Testis (tissue), 2 donors: ENCODE measurements at regions not wholly inside any gene's neighbourhood (a gene's known extent, or its start where the extent isn't known, plus 50 kb on each side); places are given as distances from the start of the nearest gene placed in this dataset.

Experiments
- DNase-seq: peaks from one replicate; pipeline ENCODE4 v3.0.0-alpha.2; 2019
- H3K27ac ChIP-seq, 2 donors: fragments of 200-600 bp; sonication (generic); one replicate each; pipeline ENCODE4 v1.5.1; 2019
- H3K27me3 ChIP-seq: fragments of 200-600 bp; sonication (generic); one replicate; pipeline ENCODE4 v1.5.1; 2019
- H3K36me3 ChIP-seq: fragments of 200-600 bp; sonication (generic); one replicate; pipeline ENCODE4 v1.5.1; 2017; ENCODE audit warnings: low read depth; ENCODE audit errors: missing control alignments
- H3K4me1 ChIP-seq: fragments of 200-600 bp; sonication (generic); one replicate; pipeline ENCODE4 v1.5.1; 2019
- H3K4me3 ChIP-seq, 2 donors: fragments of 200-600 bp; sonication (generic); one replicate each; pipeline ENCODE4 v1.5.1; 2017 to 2019
- H3K9me3 ChIP-seq: fragments of 200-600 bp; sonication (generic); one replicate; pipeline ENCODE4 v1.5.1; 2017
- CTCF ChIP-seq, 3 experiments: fragments of 450-650 bp in 2 of 3; fragments of 200-600 bp in 1 of 3; sonication (generic) in 1 of 3; IDR thresholded peaks; one replicate each; pipeline ENCODE4 v1.5.1; 2016 to 2019; ENCODE audit warnings: antibody characterized with exemption in 3 of 3, mild to moderate bottlenecking in 2 of 3, moderate library complexity in 1 of 3
- POLR2A ChIP-seq: fragments of 450-650 bp; IDR thresholded peaks from one replicate; pipeline ENCODE4 v1.6.1; 2017; ENCODE audit warnings: antibody characterized with exemption, mild to moderate bottlenecking, moderate library complexity
- WGBS, 2 donors: methylation state at CpG; one replicate each; pipeline ENCODE4 v1.1.5; 2018; 5-methylcytosine and 5-hydroxymethylcytosine counted together
- intact Hi-C: fragments of 100-400 bp; cut with DNase I; formaldehyde crosslinking; loops from one replicate; pipeline ENCODE4 v1.15.1; 2023; ENCODE audit warnings: low total_unique reads

GRCh38 chr1:30477588-30477987 lies 245.8 kb downstream of the MATN1 start:
- DNase-seq, result no peak
- Histone ChIP-seq H3K27me3 (no peaks in the 10 kb centered on the region), H3K4me1 (no peaks in the 10 kb centered on the region), H3K9me3 (no peaks in the 10 kb centered on the region), H3K36me3 (no peaks in the 10 kb centered on the region), H3K4me3 (no peak overlapping the region), H3K27ac (no peak overlapping the region)
- 70 to 72% methylated on average over 8 of the region's 8 CpGs for WGBS, 2 donors
- intact Hi-C loops, result no loop called here
- TF ChIP-seq POLR2A, result no peak
- TF ChIP-seq CTCF (IDR thresholded peaks at IDR 0.05), result no peak

GRCh38 chr1:30476911-30477459 lies 246.4 kb downstream of the MATN1 start:
- TF ChIP-seq CTCF (IDR thresholded peaks at IDR 0.05) (no peak), POLR2A (no peak)
- H3K36me3 ChIP-seq, result no peaks in the 10 kb centered on the region
- H3K9me3 ChIP-seq, result no peaks in the 10 kb centered on the region
- H3K27ac ChIP-seq, result no peak overlapping the region
- no peaks in the 10 kb centered on the region for H3K4me1 ChIP-seq
- intact Hi-C loops, result no loop called here
- WGBS, 2 donors, result 87 to 91% methylated on average over 8 of the region's 8 CpGs
- no peak overlapping the region for H3K4me3 ChIP-seq
- no peaks in the 10 kb centered on the region for H3K27me3 ChIP-seq
- no peak for DNase-seq

- intact Hi-C loops, result no loop called here
- H3K36me3 ChIP-seq, result no peaks in the 10 kb centered on the region
- H3K9me3 ChIP-seq, result no peaks in the 10 kb centered on the region
- H3K4me1 ChIP-seq, result no peaks in the 10 kb centered on the region
- no peak overlapping the region for H3K27ac ChIP-seq
- H3K4me3 ChIP-seq, result no peak overlapping the region
- TF ChIP-seq CTCF (IDR thresholded peaks at IDR 0.05) (no peak), POLR2A (no peak)
- DNase-seq, result no peak
- 56 to 61% methylated on average over 6 of the region's 6 CpGs for WGBS, 2 donors
- H3K27me3 ChIP-seq, result no peaks in the 10 kb centered on the region
Observed at GRCh38 chr1:30476476-30476875, 246.9 kb downstream of the MATN1 start.

- WGBS, 2 donors, result 70 to 74% methylated on average over 6 of the region's 6 CpGs
- Histone ChIP-seq H3K4me3 (no peak overlapping the region), H3K4me1 (no peaks in the 10 kb centered on the region), H3K27me3 (no peaks in the 10 kb centered on the region), H3K9me3 (no peaks in the 10 kb centered on the region), H3K36me3 (no peaks in the 10 kb centered on the region), H3K27ac (no peak overlapping the region)
- no peak for TF ChIP-seq CTCF (IDR thresholded peaks at IDR 0.05)
- no peak for TF ChIP-seq POLR2A
- intact Hi-C loops, result no loop called here
- DNase-seq, result no peak
Observed at GRCh38 chr1:30475966-30476365, 247.4 kb downstream of the MATN1 start.

- H3K36me3 ChIP-seq, result no peaks in the 10 kb centered on the region
Observed at GRCh38 chr1:30475201-30475600, 248.2 kb downstream of the MATN1 start.

More at GRCh38 chr1:30475201-30475600, 248.2 kb downstream of the MATN1 start:
- Histone ChIP-seq H3K4me3 (no peak overlapping the region), H3K27ac (no peak overlapping the region), H3K9me3 (no peaks in the 10 kb centered on the region), H3K4me1 (no peaks in the 10 kb centered on the region), H3K27me3 (no peaks in the 10 kb centered on the region)
- intact Hi-C loops, result no loop called here
- no peak for DNase-seq
- WGBS, 2 donors, result 90 to 91% methylated on average over 9 of the region's 9 CpGs
- no peak for TF ChIP-seq CTCF (IDR thresholded peaks at IDR 0.05)
- TF ChIP-seq POLR2A, result no peak
